Stimulated activated CD4-positive, alpha-beta T cell treated with anti-CD3 and anti-CD28 coated beads, Interleukin-1b, Interleukin-23, amount 100 ng/mL, for 4 hours (primary cell): ENCODE measurements at regions not wholly inside any gene's neighbourhood (a gene's known extent, or its start where the extent isn't known, plus 50 kb on each side); places are given as distances from the start of the nearest gene placed in this dataset.

Experiments used
- DNase-seq, 2 donors: peaks; one replicate each; pipeline ENCODE4 v3.0.0-alpha.2; 2020; ENCODE audit warnings: low read depth in 2 of 2

DNA sequence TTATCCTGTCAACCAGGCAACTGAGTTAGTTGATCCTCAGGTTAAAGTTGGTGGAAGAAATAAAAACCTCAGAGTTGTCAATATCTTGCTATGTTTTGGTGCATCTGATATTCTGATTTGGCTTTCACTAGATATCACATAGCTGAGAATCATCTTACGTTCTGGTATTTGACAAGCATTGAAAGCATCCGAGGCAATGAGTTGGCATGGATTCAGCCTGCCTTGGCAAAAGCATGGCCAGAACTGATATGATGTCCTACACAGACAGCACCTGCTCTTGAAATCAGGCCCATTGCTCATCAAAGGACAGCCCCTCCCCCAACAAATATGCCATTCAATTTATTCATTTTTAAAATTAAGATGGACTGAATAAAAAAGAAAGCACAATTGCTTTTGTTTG lies 320.7 kb upstream of the ATP2B1 start:
- no peak for DNase-seq

DNA sequence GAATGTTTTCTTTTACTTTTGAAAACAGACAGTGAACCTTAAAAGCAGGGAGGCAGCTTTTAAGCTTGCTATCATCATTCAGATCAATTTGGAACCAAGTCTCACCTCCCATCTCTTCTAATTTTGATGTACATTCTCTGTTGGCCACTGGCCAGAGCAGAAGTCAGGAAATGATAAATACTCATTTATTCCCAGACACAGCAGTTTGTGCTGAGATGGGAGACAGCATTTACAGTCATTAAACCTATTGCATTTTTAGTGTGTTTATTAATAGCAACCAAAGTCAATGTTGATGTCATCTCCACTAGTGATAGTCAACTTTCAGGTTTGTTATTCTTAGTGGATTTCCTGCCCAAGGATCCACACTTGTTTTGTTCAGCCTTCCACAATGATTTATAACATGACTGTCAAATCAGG lies 320.0 kb upstream of the ATP2B1 start:
- DNase-seq, result no peak

DNA sequence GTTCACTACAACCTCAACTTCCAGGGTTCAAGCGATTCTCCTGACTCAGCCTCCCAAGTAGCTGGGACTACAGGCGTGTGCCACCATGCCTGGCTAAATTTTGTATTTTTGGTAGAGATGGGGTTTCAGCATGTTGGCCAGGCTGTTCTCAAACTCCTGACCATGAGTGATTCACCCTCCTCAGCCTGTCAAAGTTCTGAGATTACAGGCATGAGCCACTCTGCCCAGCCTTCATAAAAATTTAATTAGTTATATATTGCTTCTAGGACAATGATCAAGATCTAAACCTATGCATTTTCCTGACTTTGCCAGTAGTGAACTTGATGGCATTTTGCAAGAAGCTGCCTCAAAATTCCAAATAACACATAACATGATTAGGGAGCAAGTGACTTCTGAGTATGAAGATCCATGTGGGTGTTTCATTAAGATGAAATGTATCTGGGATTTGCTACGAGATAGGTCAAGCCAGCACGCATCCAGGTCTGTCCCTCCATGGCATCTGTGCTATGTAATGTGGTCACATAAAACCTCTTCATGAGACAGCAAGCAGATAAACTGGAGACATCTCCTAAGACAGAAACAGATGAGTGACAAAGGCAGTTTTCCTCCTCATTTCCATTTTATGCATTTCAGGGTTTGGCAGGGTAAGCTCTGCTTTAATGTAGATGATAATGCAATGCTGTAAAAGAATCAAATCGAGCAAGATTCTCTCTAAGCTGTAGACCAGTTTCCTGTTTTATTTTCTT lies 319.4 kb upstream of the ATP2B1 start:
- no peak for DNase-seq

DNA sequence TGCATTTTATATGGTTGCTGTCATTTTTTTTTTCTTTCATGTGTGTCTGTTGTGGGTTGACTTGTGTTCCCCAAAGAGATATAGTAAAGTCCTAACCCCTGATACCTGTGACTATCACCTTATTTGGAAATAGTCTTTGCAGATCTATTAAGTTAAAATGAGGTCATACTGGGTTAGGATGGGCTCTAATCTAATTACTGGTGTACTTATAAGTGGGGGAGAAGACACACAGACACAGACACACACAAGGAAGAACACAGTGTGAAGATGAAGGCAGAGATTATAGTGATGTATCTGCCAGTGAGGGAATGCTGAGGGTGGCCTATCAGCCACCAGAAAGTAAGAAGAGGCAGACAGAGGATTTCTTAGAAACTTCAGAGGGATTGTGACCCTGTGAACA lies 318.4 kb upstream of the ATP2B1 start:
- DNase-seq, result no peak

DNA sequence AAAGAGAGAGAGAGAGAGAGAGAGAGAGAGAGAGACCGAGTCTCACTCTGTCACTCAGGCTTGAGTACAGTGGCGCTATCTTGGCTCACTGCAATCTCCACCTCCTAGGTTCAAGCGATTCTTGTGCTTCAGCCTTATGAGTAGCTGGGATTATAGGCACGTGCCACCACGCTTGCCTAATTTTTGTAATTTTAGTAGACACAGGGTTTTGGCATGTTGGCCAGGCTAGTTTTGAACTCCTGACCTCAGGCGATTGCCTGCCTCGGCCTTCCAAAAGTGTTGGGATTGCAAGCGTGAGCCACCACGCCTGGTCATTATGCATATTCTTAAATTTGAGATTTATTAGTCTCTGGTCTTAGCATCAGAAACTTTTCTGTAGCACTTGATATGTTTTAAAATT lies 317.9 kb upstream of the ATP2B1 start:
- DNase-seq, result no peak

DNA sequence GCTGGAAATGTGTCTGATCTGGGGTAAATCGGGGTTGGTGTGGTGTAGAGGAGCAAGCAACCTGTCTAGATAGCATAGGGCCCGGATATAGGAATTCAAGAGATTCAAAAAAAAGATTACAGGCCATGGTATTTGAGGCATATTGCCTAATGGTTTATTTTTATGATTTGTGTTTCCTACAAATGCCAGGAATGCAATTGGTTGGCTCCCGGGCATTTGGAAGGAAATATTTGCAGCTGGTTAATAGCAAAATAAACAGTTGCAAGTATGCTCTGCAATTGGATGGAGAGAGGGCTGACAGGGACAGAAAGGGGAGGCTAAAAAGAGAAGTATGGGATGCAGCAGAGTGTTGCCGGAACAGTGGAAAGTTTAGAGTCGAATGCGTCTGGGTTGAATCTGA lies 315.6 kb upstream of the ATP2B1 start:
- no peak for DNase-seq

DNA sequence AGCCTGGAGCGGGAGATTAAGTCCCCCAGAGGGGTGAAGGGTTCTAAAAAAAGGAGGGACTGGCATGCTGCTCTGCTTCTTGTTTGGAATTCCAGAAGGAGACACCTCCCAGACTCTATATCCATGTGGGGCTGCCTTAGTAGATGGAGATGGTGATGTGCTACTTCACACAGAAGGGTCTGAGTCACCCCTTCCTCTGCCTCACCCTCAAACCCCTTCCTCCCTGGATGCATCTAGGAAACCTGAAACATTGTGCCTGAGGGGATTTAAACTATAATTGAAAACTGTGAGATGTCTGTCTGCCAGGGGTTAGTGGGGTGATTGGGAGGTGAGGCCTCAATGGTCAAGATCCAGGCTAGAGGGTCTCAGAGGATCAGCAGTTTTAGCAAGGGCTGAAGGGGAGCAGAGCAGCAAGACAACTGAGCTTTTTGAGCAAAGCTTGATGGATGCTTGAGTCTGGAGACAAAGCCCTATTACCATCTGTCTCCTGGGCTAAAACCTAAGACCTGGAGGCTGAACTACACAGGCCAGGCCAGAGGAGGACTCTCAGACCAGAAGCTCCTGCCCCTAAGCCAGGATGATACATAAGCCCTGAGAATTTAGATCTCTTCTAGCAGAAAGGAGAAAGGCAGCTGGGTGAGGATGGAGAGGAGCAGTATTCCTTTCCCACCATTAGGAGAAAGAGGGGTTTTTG lies 314.7 kb upstream of the ATP2B1 start:
- DNase-seq, result no peak

DNA sequence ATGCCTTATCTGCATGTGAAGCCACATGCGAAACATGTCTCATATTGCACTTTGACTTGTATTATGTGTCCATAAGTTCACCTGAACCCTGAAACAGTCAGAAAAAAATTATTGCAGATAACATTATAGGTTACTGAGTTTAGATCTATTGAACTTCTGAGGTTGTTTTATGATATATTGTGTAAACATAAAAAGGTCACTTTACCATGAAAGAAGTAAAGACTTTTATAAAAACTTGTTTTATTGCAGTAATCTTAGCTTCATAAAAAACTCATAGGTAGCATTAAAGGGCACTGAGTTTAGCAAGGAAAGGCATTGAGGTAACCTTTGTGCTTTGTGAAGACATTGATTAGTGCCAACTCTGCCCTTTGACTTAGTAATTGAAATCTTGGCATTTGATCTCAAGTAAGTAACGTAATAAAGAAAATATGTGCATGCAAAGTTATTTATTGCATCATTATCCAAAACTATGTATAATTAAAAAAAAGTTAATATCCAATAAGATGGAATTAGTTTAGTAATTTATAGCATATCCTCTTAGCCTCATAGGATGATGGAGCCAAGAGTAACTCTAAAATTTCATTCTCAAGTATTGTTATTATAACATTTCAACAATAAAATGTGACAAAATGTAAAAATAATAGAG lies 313.3 kb upstream of the ATP2B1 start:
- DNase-seq, result no peak

DNA sequence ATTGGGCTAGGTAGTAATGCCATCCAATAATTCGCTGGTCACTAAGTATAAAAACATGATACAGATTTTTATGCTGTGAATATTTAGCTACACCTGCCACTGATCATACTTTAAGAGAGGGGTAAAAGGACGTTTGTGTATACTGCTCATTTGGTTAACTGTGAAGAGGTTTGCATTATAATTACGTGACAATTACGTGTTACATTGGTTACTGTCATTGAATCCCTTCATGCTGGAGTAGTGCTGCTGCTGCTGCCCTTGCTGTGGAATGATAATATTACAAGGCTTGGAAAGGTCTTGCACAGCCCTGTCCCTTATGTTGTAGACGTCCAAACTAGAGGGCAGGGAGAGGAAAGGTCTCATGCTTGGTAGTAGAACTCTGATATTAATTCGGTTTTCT lies 312.2 kb upstream of the ATP2B1 start:
- no peak for DNase-seq

DNA sequence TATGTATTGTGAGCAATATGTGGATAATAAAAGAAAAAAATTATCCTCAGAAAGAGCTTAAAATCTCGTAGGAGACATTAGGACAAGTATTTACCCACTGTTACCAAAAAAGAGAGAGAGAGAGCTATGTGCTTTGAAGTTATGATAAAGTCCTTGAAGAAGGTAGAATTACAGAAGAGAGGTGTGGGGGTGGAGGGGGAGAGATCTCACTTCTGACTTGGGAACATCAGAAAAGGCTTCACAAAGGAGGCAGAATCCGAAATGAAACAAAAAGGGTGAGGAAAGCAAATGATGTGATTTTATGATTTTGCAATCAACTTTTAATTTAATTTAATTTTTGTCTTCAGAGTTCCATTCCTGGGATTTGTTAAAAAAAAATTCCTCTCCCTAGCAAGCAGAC lies 311.8 kb upstream of the ATP2B1 start:
- no peak for DNase-seq

DNA sequence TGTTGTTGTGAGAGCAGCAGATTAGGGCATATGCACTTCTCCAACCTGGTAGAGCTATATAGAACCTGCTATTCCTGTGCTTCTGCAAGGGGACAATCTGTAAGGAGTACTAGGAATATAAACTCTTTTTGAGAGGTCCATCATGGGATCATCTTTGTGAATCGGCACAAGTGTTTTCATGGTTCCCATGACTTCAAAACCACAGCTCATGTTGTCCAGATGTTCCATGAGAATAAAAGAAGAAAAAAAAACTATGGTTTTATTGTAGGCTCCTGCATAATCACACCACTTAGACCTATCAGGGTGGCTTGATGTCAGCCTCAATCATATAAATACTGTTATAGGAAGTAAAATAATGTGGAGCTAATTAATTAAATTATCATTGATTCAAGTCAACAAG lies 311.4 kb upstream of the ATP2B1 start:
- no peak for DNase-seq

DNA sequence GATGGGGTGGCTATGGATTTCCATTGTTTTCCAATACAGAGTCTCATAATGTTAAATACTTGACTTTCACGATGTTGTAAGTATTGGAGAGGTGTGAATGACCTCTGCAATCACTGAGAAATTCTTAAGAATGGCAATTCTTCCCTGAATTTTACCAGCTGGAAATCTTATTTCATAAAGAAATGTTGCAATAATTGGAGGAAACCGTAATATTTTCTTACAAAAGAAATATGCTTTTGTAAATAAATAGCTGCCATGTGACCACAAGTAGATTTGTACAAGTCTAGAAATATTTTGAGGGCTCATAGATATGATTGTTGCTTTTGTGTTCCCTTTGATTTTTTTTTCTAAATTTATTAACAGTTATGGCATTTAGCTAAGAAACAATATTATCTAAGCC lies 308.7 kb upstream of the ATP2B1 start:
- no peak for DNase-seq

DNA sequence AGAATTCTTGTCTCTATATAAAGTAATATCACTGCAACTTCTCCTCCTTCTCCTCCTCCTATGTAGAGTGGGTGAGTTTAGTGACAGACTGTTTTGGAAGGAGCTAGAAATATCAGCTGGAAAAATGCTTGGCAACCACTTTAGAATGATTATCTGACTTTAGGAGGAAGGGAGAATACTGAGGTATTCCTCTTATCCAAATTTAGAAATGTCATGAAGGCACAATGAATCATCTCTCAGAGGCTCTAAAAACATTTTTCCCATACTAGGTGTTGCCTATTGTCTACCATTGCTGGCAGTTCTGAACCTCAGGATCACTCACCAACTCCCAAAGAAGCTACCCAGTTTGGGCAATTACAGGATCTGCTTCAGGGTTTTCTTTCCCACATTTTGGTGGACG lies 306.6 kb upstream of the ATP2B1 start:
- no peak for DNase-seq

DNA sequence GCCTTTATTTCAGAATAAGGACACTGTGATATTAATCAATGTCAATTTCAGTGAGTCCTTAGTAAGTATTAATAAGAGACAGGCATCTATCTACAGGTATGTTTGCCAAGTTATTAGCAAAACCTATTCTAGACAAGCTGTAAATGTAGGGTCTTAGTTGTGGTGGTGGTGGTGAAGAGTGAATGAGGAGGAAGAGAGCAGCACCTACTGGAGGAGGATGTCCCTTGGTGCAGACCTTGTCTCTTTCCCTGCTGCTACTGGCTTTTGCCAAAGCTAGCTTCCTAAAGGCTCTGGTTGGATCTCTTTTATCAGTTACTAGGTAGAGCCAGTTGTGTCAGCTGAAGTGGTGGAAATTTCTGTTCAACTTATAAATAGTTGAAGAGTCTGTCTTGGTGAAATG lies 304.8 kb upstream of the ATP2B1 start:
- DNase-seq, result no peak

DNA sequence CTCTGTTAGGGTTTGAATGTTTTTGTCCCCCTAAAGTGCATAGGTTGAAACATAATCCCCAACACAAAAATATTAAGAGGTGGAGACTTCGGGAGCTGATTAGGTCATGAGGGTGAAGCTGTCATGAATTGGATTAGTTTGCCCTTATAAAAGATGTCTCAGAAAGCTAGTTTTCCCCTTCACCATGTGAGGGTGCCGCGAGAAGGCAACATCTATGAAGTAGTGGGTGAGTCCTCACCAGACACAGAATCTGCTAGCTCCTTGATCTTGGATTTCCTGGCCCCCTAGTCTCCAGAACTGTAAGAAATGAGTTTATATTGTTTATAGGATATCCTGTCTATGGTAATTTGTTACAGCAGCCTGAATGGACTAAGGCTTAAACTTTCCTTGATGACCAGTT lies 301.5 kb upstream of the ATP2B1 start:
- no peak for DNase-seq

DNA sequence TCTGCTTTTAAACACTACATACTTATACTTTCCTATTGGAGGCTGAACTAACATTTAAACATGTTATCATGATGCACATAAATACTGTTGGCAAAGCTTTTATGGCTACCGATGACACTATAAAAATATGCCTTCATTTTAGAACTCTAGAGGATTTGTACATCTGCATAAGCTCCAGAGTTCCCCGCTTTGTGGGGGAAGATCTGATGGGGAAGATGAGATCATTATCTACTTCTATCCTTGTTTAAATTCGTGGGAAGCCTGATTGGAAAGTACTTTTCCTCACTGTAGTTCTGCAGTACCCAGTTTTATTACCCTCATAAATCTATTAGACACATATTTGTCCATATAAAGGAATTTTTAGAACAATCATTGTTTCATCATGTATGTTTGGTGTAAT lies 299.6 kb upstream of the ATP2B1 start:
- no peak for DNase-seq

DNA sequence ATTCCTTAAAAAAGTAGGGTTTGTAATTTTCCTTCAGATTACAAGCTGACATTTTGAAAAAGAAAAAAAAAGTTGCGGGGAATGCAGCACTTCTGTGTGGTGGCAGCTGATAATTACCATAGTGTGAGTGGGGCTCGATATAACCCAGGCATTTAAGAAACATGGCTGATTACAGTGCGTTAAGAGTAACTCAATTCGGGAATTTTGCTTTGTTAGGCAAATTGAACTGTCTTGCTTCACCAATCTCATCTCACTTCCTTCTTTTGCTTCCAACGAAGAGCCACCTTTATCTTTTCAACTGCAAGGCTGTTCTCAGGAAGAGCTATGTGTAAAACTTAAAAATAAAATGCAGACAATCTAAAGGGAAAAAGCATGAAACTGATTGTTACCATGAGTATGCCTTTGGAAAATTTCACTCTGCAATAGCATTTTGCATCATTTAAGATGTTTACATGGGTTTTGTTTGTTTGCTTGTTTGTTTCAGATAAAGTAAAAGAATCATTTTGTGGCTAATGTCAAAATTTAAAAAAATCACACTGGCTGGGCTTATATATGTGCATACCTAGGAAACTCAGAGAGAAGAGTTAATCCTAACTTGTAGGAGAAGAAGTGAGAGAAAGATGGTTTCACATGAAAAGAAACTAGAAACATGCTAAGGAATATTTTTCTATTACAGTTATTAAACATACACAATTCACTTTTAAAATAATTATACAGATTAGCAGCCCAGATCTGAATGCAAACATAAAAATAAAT lies 295.9 kb upstream of the ATP2B1 start:
- no peak for DNase-seq

DNA sequence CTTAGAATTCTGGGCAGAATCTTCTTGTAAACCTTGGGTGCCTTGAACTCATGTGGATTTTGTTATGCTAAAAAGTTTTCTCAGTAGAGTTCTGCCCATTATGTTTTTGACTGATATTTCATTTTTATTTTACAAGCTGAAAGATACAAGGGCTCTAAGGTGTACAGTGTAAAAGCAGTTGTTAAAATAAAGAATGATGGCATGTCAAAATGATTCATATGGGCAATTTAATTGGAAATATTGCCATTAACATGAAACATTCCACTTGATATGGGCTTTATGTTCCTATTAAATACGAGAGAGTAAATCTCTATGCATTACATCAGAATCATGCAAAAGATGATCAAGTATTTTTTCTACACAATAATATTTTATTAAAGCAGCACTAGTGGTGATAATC lies 295.1 kb upstream of the ATP2B1 start:
- DNase-seq, result no peak

DNA sequence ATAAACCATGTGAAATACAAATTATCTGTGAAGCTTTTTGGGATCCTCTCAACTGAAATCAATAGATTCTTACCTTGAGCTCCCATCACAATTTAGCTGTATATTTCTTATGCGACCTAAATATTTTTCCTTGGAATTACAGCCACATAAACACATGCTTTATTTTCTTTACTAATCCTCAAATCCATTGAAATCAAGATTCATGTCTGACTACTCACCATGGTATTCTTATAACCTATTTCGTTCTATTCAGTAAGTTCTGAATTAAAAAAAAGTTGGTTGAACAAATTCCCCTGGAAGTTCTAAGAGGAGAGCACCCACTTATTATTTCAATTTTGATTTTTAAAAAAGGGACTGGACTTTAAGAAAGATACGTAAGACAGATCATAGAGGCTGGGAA lies 292.1 kb upstream of the ATP2B1 start:
- DNase-seq, result no peak

DNA sequence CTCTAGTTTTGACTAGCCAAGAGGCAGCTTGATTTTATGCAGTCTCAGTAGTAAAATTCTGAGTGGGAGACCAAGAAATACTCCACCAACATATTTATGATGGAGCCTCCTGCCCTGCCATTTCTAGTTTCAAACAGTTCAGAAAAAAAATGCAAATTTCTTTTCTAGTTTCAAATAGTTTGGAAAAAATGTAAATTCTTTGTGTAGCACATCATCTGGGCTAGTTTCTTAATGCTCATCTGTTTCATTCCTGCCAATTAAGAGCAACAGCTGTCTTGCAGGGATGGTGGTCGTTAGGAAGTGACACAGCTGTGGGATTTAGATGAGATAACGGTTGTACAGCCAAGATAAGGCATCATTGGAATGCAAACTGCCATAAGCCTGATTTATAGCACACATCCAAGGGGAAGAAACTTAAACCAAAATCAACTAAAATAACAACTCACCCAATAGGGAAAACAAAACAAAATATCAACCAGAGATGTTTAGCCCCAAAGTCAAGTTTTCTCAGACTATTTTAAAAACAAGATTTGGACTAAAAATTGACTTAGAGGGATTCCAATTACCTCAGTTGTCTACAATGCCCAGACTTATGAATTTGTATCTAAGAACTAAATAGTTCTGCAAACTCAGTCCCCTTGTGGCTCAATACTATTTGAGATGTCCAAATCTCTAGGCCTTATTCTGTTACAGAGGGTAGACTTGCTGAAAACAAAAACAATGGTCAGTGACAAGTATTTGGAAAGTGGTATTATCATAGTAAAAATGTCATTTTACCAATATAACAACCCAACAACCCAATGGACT lies 291.3 kb upstream of the ATP2B1 start:
- no peak for DNase-seq

DNA sequence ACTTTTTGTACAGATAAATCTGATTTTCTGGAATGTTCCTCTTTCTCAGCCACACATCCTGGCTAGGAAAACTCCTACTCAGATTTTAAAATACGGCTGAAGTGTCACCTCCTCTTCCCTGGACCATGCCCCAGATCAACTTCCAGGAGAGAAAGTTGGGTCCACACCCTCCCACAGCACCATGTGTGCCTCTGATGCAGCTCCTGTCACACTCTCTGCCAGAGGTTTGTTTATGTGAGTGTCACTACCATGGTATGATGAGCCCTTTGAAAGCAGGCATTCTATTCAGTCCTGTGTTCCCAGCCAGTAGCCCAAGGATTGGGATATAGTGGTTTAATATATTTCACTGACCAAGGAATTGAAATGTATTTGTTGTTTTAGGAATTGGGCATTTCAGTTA lies 287.2 kb upstream of the ATP2B1 start:
- no peak for DNase-seq

DNA sequence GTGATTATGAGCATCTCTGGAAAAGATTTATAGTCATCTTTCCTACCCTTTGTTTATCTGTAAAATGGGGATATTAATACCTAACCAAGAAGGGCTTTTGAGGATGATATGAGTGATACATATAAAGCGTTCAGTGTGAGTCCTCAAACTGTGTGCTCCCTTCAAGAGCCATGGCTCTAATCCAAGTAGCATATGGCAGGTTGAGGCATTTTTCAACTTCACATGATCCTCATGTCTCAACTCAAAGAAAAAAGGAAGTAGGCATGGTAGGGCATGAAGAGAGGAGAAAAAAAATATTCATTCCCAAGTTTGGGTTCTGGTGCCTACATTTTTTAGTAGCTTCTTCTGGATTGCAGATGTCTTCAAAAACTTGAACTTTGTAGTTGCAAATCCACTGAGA lies 286.3 kb upstream of the ATP2B1 start:
- no peak for DNase-seq
